ENCODE measurements at regions not wholly inside any gene's neighbourhood (a gene's known extent, or its start where the extent isn't known, plus 50 kb on each side); places are given as distances from the start of the nearest gene placed in this dataset.

DNA sequence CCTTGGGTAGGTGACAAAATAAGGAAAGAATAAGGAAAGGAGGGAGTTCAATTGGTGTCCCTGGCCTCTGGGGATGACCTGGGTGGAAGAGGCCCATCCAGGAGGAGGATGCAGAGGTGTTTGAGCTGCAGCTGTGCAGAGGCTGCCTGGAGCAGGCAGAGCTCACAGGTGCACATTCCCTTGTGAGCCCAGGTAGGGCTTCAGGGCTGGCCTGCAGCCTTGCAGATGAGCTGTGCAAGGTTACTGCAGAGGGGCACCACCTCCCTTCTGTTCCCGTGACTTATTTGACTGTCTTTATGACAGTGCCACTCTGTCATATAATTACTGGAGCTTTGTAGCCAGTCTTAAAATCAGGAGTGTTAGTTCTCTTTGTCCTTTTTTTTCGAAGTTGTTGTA is 263.2 kb upstream of the HS6ST1 start (continued):
- TF ChIP-seq HNF4A (conservative IDR thresholded peaks at IDR 0.05) (no peak), RXRA (IDR thresholded peaks at IDR 0.05) (no peak)

- TF ChIP-seq RAD21 (IDR thresholded peaks at IDR 0.05): no peak
- no peak overlapping the region for H3K4me3 ChIP-seq (ENCODE audit: low read depth in 1 of 3, low read length in 3 of 3)
- H3K4me1 ChIP-seq (ENCODE audit: control insufficient read depth in 4 of 4, insufficient read depth in 4 of 4, low read length in 3 of 4): peaks cover 0 to 2% (median 0%) of the 10 kb centered on the region in 4 donors
- no peak overlapping the region for H3K9ac ChIP-seq (ENCODE audit: low read depth in 1 of 2, low read length in 2 of 2)
- no peak overlapping the region for H3K27ac ChIP-seq (ENCODE audit: low read depth in 1 of 2, low read length in 2 of 2)
- H3K36me3 ChIP-seq (ENCODE audit: control insufficient read depth in 4 of 4, insufficient read depth in 3 of 4, low read depth in 1 of 4, low read length in 3 of 4): no peaks in the 10 kb centered on the region
- H3K27me3 ChIP-seq (ENCODE audit: control insufficient read depth in 4 of 4, insufficient read depth in 4 of 4, low read length in 3 of 4): no peaks in the 10 kb centered on the region
- no peak for DNase-seq (ENCODE audit: low spot score)
- H3K9me3 ChIP-seq (ENCODE audit: control insufficient read depth in 4 of 4, low read length in 3 of 4): no peaks in the 10 kb centered on the region
- 85% methylated on average over 8 of the region's 8 CpGs for WGBS
Observed at GRCh38 chr2:128584296-128584890, 265.7 kb upstream of the HS6ST1 start.

DNA sequence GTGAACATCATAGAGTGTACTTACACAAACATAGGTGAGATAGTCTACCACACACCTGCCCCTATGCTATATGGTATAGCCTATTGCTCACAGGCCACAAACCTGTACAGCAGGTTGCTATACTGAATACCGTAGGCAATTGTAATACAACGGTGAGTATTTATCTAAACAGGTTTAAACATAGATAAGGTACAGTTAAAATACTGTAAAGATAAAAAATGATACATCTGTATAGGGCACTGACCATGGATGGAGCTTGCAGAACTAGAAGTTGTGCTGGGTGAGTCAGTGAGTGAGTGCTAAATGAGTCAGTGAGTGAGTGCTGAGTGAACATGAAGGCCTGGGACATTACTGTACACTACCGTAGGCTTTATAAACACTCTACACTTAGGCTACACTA is 267.0 kb upstream of the HS6ST1 start:
- H3K4me1 ChIP-seq (ENCODE audit: control insufficient read depth in 4 of 4, insufficient read depth in 4 of 4, low read length in 3 of 4): peaks cover 0 to 2% (median 0%) of the 10 kb centered on the region in 4 donors
- no peak for DNase-seq (ENCODE audit: low spot score)
- WGBS: 89% methylated on average over 3 of the region's 3 CpGs
- no peaks in the 10 kb centered on the region for H3K36me3 ChIP-seq (ENCODE audit: control insufficient read depth in 4 of 4, insufficient read depth in 3 of 4, low read depth in 1 of 4, low read length in 3 of 4)
- no peak overlapping the region for H3K9ac ChIP-seq (ENCODE audit: low read depth in 1 of 2, low read length in 2 of 2)
- H3K27ac ChIP-seq (ENCODE audit: low read depth in 1 of 2, low read length in 2 of 2): no peak overlapping the region
- no peak overlapping the region for H3K4me3 ChIP-seq (ENCODE audit: low read depth in 1 of 3, low read length in 3 of 3)
- TF ChIP-seq JUND (IDR thresholded peaks at IDR 0.05): no peak
- no peaks in the 10 kb centered on the region for H3K9me3 ChIP-seq (ENCODE audit: control insufficient read depth in 4 of 4, low read length in 3 of 4)
- H3K27me3 ChIP-seq (ENCODE audit: control insufficient read depth in 4 of 4, insufficient read depth in 4 of 4, low read length in 3 of 4): no peaks in the 10 kb centered on the region

DNA sequence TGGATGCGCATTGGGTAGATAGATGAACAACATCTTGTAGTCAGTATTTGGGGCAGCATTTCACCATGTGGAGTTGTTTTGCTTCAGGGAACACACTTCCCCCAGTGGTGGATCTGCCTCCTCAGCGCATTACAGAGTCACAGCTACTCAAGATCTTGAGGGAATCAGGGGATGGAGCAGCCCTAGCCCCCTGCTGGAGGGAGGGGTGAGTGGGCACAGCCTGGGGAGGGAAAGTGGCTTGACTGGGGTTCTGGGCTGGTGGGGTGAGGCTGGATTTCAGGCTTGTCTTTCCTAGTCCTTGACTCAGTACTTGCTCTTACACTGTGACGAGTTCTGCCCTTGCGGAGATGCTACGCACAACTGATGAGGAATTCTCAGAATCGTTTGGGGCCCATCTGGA is 271.0 kb upstream of the HS6ST1 start:
- no peaks in the 10 kb centered on the region for H3K27me3 ChIP-seq (ENCODE audit: control insufficient read depth in 4 of 4, insufficient read depth in 4 of 4, low read length in 3 of 4)
- no peak overlapping the region for H3K4me3 ChIP-seq (ENCODE audit: low read depth in 1 of 3, low read length in 3 of 3)
- no peaks in the 10 kb centered on the region for H3K9me3 ChIP-seq (ENCODE audit: control insufficient read depth in 4 of 4, low read length in 3 of 4)
- H3K36me3 ChIP-seq (ENCODE audit: control insufficient read depth in 4 of 4, insufficient read depth in 3 of 4, low read depth in 1 of 4, low read length in 3 of 4): no peaks in the 10 kb centered on the region
- TF ChIP-seq FOXA2 (IDR thresholded peaks at IDR 0.05): no peak
- no peak for TF ChIP-seq NR2F2 (IDR thresholded peaks at IDR 0.05)
- TF ChIP-seq, protein P1, sequence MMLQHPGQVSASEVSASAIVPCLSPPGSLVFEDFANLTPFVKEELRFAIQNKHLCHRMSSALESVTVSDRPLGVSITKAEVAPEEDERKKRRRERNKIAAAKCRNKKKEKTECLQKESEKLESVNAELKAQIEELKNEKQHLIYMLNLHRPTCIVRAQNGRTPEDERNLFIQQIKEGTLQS (IDR thresholded peaks at IDR 0.05): no peak
- no peak for TF ChIP-seq EGR1 (IDR thresholded peaks at IDR 0.05; ENCODE audit: low read depth in 2 of 2)
- TF ChIP-seq YY1 (IDR thresholded peaks at IDR 0.05): no peak
- TF ChIP-seq HNF4A (conservative IDR thresholded peaks at IDR 0.05): no peak
- TF ChIP-seq REST (IDR thresholded peaks at IDR 0.05): no peak
- no peak for TF ChIP-seq MAX (IDR thresholded peaks at IDR 0.05)
- no peak for TF ChIP-seq GABPA (IDR thresholded peaks at IDR 0.05 in 1 of 2, conservative IDR thresholded peaks at IDR 0.05 in 1 of 2)
- H3K4me1 ChIP-seq (ENCODE audit: control insufficient read depth in 4 of 4, insufficient read depth in 4 of 4, low read length in 3 of 4): peaks cover 0 to 27% (median 15%) of the 10 kb centered on the region in 4 donors
- no peak for DNase-seq (ENCODE audit: low spot score)
- no peak overlapping the region for H3K9ac ChIP-seq (ENCODE audit: low read depth in 1 of 2, low read length in 2 of 2)
- H3K27ac ChIP-seq (ENCODE audit: low read depth in 1 of 2, low read length in 2 of 2): no peak overlapping the region
- WGBS: 95% methylated on average over 6 of the region's 6 CpGs

All from liver (tissue), 7 donors.